Loucy (cell line): ENCODE measurements at regions not wholly inside any gene's neighbourhood (a gene's known extent, or its start where the extent isn't known, plus 50 kb on each side); places are given as distances from the start of the nearest gene placed in this dataset.

Source experiments
- H2AFZ ChIP-seq: fragments of 200-600 bp; sonication (generic); 2 replicates; pipeline ENCODE4 v1.6.0; 2016; ENCODE audit warnings: antibody characterized with exemption, mild to moderate bottlenecking, low read length, moderate library complexity
- H3F3A ChIP-seq: fragments of 200-600 bp; 2 replicates; pipeline ENCODE4 v1.6.0; 2016; ENCODE audit warnings: antibody characterized with exemption, low read depth, mild to moderate bottlenecking
- H3K27me3 ChIP-seq: fragments of 200-600 bp; sonication (generic); 2 replicates; pipeline ENCODE4 v1.6.1; 2014; ENCODE audit warnings: low read length, mild to moderate bottlenecking; ENCODE audit not compliant: insufficient read depth, poor library complexity, severe bottlenecking
- H3K36me3 ChIP-seq: fragments of 200-600 bp; sonication (generic); 2 replicates; pipeline ENCODE4 v1.6.1; 2016; ENCODE audit warnings: low read length; ENCODE audit not compliant: insufficient read depth
- H3K4me1 ChIP-seq: fragments of 200-600 bp; sonication (generic); 2 replicates; pipeline ENCODE4 v1.5.1; 2014; ENCODE audit warnings: low read length, mild to moderate bottlenecking; ENCODE audit not compliant: insufficient read depth, poor library complexity, severe bottlenecking
- H3K4me2 ChIP-seq: fragments of 200-600 bp; sonication (generic); 2 replicates; pipeline ENCODE4 v1.6.0; 2014; ENCODE audit warnings: antibody characterized with exemption, low read length, low read depth, mild to moderate bottlenecking; ENCODE audit not compliant: poor library complexity, severe bottlenecking
- H3K4me3 ChIP-seq: fragments of 200-600 bp; sonication (generic); 2 replicates; pipeline ENCODE4 v1.5.1; 2014; ENCODE audit warnings: low read length, mild to moderate bottlenecking, mixed read lengths; ENCODE audit not compliant: poor library complexity, severe bottlenecking
- H3K79me2 ChIP-seq: fragments of 200-600 bp; sonication (generic); 2 replicates; pipeline ENCODE4 v1.6.1; 2014; ENCODE audit warnings: low read length; ENCODE audit not compliant: insufficient read depth
- H3K9ac ChIP-seq: fragments of 200-600 bp; sonication (generic); 2 replicates; pipeline ENCODE4 v1.6.0; 2014; ENCODE audit warnings: mild to moderate bottlenecking, low read depth, low read length, moderate library complexity; ENCODE audit not compliant: poor library complexity, severe bottlenecking
- H3K9me2 ChIP-seq: fragments of 200-600 bp; sonication (generic); replicated peaks from 2 replicates; pipeline ENCODE4 v1.6.1; 2016; ENCODE audit warnings: low read depth, low read length, mixed read lengths
- H3K9me3 ChIP-seq: fragments of 200-600 bp; sonication (generic); 2 replicates; pipeline ENCODE4 v1.6.1; 2014; ENCODE audit warnings: mild to moderate bottlenecking, antibody characterized with exemption, low read length, low read depth; ENCODE audit not compliant: insufficient read depth
- H4K20me1 ChIP-seq: fragments of 200-600 bp; sonication (generic); 2 replicates; pipeline ENCODE4 v1.6.0; 2014; ENCODE audit warnings: antibody characterized with exemption, low read length, mild to moderate bottlenecking; ENCODE audit not compliant: insufficient read depth, poor library complexity, severe bottlenecking
- CTCF ChIP-seq: fragments of 200-600 bp; sonication (generic); conservative IDR thresholded peaks from 2 replicates; pipeline ENCODE4 v1.5.1; 2014; ENCODE audit warnings: mild to moderate bottlenecking, antibody characterized with exemption, low read length
- EZH2phosphoT487 ChIP-seq: fragments of 200-600 bp; IDR thresholded peaks from 2 replicates; pipeline ENCODE4 v1.6.1; 2018; ENCODE audit warnings: antibody characterized with exemption, mild to moderate bottlenecking, moderate library complexity, borderline replicate concordance

- TF ChIP-seq CTCF: no peak
- no peak for TF ChIP-seq EZH2phosphoT487
- Histone ChIP-seq H3K9me2 (no peaks in the 10 kb centered on the region), H3K9me3 (no peaks in the 10 kb centered on the region)
Measured at GRCh38 chr12:11595080-11595479, 54.4 kb upstream of the ETV6 start.

GRCh38 chr12:11596141-11596540, 53.3 kb upstream of the ETV6 start:
- Histone ChIP-seq H3K4me2 (no peak overlapping the region), H3K4me1 (peaks cover 3% of the 10 kb centered on the region), H3K36me3 (no peaks in the 10 kb centered on the region), H4K20me1 (no peaks in the 10 kb centered on the region), H3K4me3 (no peak overlapping the region), H3K9me2 (no peaks in the 10 kb centered on the region), H3F3A (no peaks in the 10 kb centered on the region), H3K9me3 (no peaks in the 10 kb centered on the region), H2AFZ (no peak overlapping the region), H3K9ac (no peak overlapping the region), H3K27me3 (no peaks in the 10 kb centered on the region), H3K79me2 (no peaks in the 10 kb centered on the region)
- TF ChIP-seq CTCF: no peak
- no peak for TF ChIP-seq EZH2phosphoT487

More at GRCh38 chr12:11595080-11595479, 54.4 kb upstream of the ETV6 start:
- no peak overlapping the region for H3K4me3 ChIP-seq
- no peaks in the 10 kb centered on the region for H3F3A ChIP-seq
- H3K9ac ChIP-seq: no peak overlapping the region
- H3K36me3 ChIP-seq: no peaks in the 10 kb centered on the region
- H3K4me1 ChIP-seq: no peaks in the 10 kb centered on the region
- no peak overlapping the region for H2AFZ ChIP-seq
- no peaks in the 10 kb centered on the region for H3K79me2 ChIP-seq
- no peak overlapping the region for H3K4me2 ChIP-seq
- no peaks in the 10 kb centered on the region for H4K20me1 ChIP-seq
- no peaks in the 10 kb centered on the region for H3K27me3 ChIP-seq

GRCh38 chr12:11598900-11599299, 50.6 kb upstream of the ETV6 start:
- Histone ChIP-seq H3K4me3 (no peak overlapping the region), H3K27me3 (no peaks in the 10 kb centered on the region), H3K9ac (no peak overlapping the region), H3K9me2 (no peaks in the 10 kb centered on the region), H3K4me1 (peaks cover 12% of the 10 kb centered on the region), H3K4me2 (no peak overlapping the region), H2AFZ (no peak overlapping the region), H3K36me3 (no peaks in the 10 kb centered on the region), H3K9me3 (no peaks in the 10 kb centered on the region), H4K20me1 (no peaks in the 10 kb centered on the region), H3K79me2 (no peaks in the 10 kb centered on the region), H3F3A (no peaks in the 10 kb centered on the region)
- TF ChIP-seq CTCF (no peak), EZH2phosphoT487 (no peak)
